WTC11 (cell line): ENCODE measurements at regions not wholly inside any gene's neighbourhood (a gene's known extent, or its start where the extent isn't known, plus 50 kb on each side); places are given as distances from the start of the nearest gene placed in this dataset.
"Not testable (repeated sequence)": the region's sequence is repeated elsewhere in the genome, so short reads cannot be mapped to it uniquely, and the experiment has no call there.

ENCODE experiments used
- ATAC-seq: fragments of 200-7000 bp; cut with Tn5 transposase; 2 replicates; pipeline ENCODE4 v1.10.0; 2021; ENCODE audit warnings: mild to moderate bottlenecking, moderate library complexity
- CTCF ChIA-PET: fragments of 300-600 bp; sonication (Branson Sonifier 250); formaldehyde crosslinking; loops from one replicate; lab custom pipeline; 2021; ENCODE audit warnings: antibody characterized with exemption; lab: Charles Lee
- POLR2A ChIA-PET: fragments of 350-600 bp; sonication (Branson Sonifier 250); formaldehyde crosslinking; loops from one replicate; lab custom pipeline; 2021; ENCODE audit warnings: antibody characterized with exemption; lab: Charles Lee
- DNase-seq: peaks from one replicate; pipeline ENCODE4 v3.0.0; 2021; ENCODE audit warnings: low spot score
- H3K27ac Mint-ChIP-seq: 2 replicates; pipeline ENCODE4 v1.8.0; 2021; ENCODE audit warnings: mixed read lengths
- H3K27me3 Mint-ChIP-seq: 2 replicates; pipeline ENCODE4 v1.8.0; 2021; ENCODE audit warnings: low read depth, mild to moderate bottlenecking, moderate library complexity, mixed read lengths
- H3K36me3 Mint-ChIP-seq: 2 replicates; pipeline ENCODE4 v1.8.0; 2021; ENCODE audit warnings: mixed read lengths
- H3K4me1 Mint-ChIP-seq: 2 replicates; pipeline ENCODE4 v1.8.0; 2022; ENCODE audit warnings: mixed read lengths
- H3K4me3 Mint-ChIP-seq: 2 replicates; pipeline ENCODE4 v1.8.0; 2021; ENCODE audit warnings: mild to moderate bottlenecking, moderate library complexity, mixed read lengths
- H3K9me3 Mint-ChIP-seq: 2 replicates; pipeline ENCODE4 v1.8.0; 2021; ENCODE audit warnings: mixed read lengths
- ETV6 ChIP-seq: sonication (generic); formaldehyde crosslinking; IDR thresholded peaks from 2 replicates; pipeline ENCODE4 v1.8.1; 2022; ENCODE audit warnings: mild to moderate bottlenecking, missing genetic modification reagents
- FOXK1 ChIP-seq: sonication (generic); formaldehyde crosslinking; IDR thresholded peaks from 2 replicates; pipeline ENCODE4 v1.8.0; 2022; ENCODE audit warnings: mild to moderate bottlenecking, moderate library complexity, missing genetic modification reagents
- GTF2I ChIP-seq: fragments of 250-450 bp; sonication (Bioruptor Pico); conservative IDR thresholded peaks from 2 replicates; pipeline ENCODE4 v1.4.0; 2021; ENCODE audit warnings: mild to moderate bottlenecking
- JUN ChIP-seq: sonication (generic); formaldehyde crosslinking; IDR thresholded peaks from 2 replicates; pipeline ENCODE4 v1.8.0; 2023; ENCODE audit warnings: mild to moderate bottlenecking, missing genetic modification reagents
- NR2C2 ChIP-seq: sonication (generic); formaldehyde crosslinking; IDR thresholded peaks from 2 replicates; pipeline ENCODE4 v1.8.0; 2022; ENCODE audit warnings: mild to moderate bottlenecking, missing genetic modification reagents
- OVOL2 ChIP-seq: fragments of 250-450 bp; sonication (Bioruptor Pico); IDR thresholded peaks from 2 replicates; pipeline ENCODE4 v1.9.0; 2021; ENCODE audit warnings: mild to moderate bottlenecking, borderline replicate concordance
- PRRX2 ChIP-seq: fragments of 250-450 bp; sonication (Bioruptor Pico); IDR thresholded peaks from 2 replicates; pipeline ENCODE4 v1.8.0; 2021; ENCODE audit warnings: mild to moderate bottlenecking
- ZNF396 ChIP-seq: fragments of 250-450 bp; sonication (Bioruptor Pico); IDR thresholded peaks from 2 replicates; pipeline ENCODE4 v1.8.0; 2021; ENCODE audit warnings: mild to moderate bottlenecking, moderate library complexity, borderline replicate concordance
- ZNF423 ChIP-seq: fragments of 250-450 bp; sonication (Bioruptor Pico); IDR thresholded peaks from 2 replicates; pipeline ENCODE4 v2.1.2; 2022; ENCODE audit warnings: mild to moderate bottlenecking, moderate library complexity
- TF ChIP-seq, protein P1 (sequence below): sonication (generic); formaldehyde crosslinking; IDR thresholded peaks from 2 replicates; pipeline ENCODE4 v1.8.1; 2023; ENCODE audit warnings: mild to moderate bottlenecking, missing genetic modification reagents, moderate library complexity
- TF ChIP-seq, protein P2 (sequence below): fragments of 200-600 bp; IDR thresholded peaks from 2 replicates; pipeline ENCODE4 v1.8.0; 2022; ENCODE audit warnings: antibody characterized with exemption
- TF ChIP-seq, protein P3 (sequence below): fragments of 250-450 bp; sonication (Bioruptor Pico); IDR thresholded peaks from 2 replicates; pipeline ENCODE4 v1.8.0; 2021; ENCODE audit warnings: mild to moderate bottlenecking
- TF ChIP-seq, protein P4 (sequence below): sonication (generic); formaldehyde crosslinking; conservative IDR thresholded peaks from 2 replicates; pipeline ENCODE4 v1.8.1; 2022; ENCODE audit warnings: mild to moderate bottlenecking, missing genetic modification reagents
- TF ChIP-seq, protein P5 (sequence below): sonication (generic); formaldehyde crosslinking; IDR thresholded peaks from 2 replicates; pipeline ENCODE4 v1.8.0; 2023; ENCODE audit warnings: missing genetic modification reagents, mild to moderate bottlenecking, borderline replicate concordance
- TF ChIP-seq, protein P6 (sequence below): fragments of 250-450 bp; sonication (Bioruptor Pico); IDR thresholded peaks from 2 replicates; pipeline ENCODE4 v1.9.0; 2021; ENCODE audit warnings: mild to moderate bottlenecking
- TF ChIP-seq, protein P7 (sequence below): sonication (generic); formaldehyde crosslinking; IDR thresholded peaks from 2 replicates; pipeline ENCODE4 v1.8.0; 2022; ENCODE audit warnings: missing genetic modification reagents
- TF ChIP-seq, protein P8 (sequence below): fragments of 250-450 bp; sonication (Bioruptor Pico); conservative IDR thresholded peaks from 2 replicates; pipeline ENCODE4 v1.9.0; 2021; ENCODE audit warnings: mild to moderate bottlenecking

DNA sequence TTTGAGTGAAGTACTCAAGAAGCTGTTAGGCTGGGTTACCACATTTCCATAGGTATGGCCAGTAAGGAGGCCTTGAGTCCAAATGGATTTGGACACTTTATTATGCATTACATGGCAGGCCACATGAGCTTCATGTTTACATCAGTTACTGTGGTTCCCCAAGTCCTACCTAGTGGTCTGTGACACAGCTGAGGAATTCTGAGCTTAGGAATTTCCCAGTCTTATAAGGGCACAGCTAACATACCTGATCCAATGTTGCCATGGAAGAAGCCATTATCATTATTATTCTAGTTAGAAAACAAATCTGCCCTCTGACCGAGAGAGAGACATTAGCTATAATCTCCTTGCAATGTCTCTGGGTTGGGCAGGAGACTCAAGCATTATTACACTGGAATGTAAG is 174.4 kb upstream of the NUDT10 start (continued):
- TF ChIP-seq, protein P1, sequence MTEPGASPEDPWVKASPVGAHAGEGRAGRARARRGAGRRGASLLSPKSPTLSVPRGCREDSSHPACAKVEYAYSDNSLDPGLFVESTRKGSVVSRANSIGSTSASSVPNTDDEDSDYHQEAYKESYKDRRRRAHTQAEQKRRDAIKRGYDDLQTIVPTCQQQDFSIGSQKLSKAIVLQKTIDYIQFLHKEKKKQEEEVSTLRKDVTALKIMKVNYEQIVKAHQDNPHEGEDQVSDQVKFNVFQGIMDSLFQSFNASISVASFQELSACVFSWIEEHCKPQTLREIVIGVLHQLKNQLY (CRISPR knock-in tag) = no peak

DNA sequence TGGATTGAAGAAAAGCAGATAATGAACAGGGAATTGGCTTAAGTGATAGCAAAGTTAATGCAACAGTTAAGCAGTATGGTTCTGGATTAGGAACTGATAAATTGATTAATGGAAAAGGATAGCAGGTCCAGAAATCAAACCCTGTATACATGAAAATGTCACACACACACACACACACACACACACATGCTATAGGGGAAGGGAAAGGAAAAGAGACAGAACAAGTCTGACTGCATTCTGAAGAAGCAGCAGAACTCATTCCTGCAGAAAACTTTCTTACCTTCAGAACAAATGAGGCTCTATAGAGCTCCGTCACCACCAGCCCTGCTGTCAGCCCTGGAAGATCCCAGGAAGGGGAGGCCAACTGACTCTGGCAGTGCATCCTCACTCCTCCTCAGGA is 173.2 kb upstream of the NUDT10 start:
- POLR2A ChIA-PET = not testable (repeated sequence)

DNA sequence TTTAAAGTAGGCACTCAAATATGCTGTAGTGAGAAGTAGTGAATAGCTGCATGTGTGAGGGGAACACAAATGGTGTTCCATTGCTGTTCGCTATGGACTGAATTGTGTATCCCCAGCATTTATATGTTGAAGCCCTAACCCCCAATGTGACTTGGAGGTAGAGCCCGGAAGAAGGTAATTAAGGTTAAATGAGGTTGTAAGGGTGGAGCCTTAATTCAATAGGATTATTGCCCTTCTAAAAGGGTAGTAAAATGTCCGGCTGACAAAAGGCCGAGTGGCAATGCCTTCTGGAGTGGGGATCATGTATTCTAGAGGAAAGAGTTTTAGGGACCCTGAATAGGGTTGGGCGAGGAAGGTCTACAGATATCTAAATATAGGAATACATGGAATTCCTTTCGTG is 168.9 kb upstream of the NUDT10 start:
- no peaks in the 10 kb centered on the region for H3K9me3 Mint-ChIP-seq
- POLR2A ChIA-PET = no interaction called here
- H3K4me1 Mint-ChIP-seq = no peaks in the 10 kb centered on the region
- H3K27me3 Mint-ChIP-seq = no peaks in the 10 kb centered on the region
- CTCF ChIA-PET = no interaction called here
- no peak overlapping the region for H3K4me3 Mint-ChIP-seq
- H3K36me3 Mint-ChIP-seq = no peaks in the 10 kb centered on the region
- DNase-seq = no peak
- no peak for ATAC-seq
- no peak overlapping the region for H3K27ac Mint-ChIP-seq
- TF ChIP-seq ZNF423 (CRISPR knock-in tag) = no peak
- TF ChIP-seq, protein P2, sequence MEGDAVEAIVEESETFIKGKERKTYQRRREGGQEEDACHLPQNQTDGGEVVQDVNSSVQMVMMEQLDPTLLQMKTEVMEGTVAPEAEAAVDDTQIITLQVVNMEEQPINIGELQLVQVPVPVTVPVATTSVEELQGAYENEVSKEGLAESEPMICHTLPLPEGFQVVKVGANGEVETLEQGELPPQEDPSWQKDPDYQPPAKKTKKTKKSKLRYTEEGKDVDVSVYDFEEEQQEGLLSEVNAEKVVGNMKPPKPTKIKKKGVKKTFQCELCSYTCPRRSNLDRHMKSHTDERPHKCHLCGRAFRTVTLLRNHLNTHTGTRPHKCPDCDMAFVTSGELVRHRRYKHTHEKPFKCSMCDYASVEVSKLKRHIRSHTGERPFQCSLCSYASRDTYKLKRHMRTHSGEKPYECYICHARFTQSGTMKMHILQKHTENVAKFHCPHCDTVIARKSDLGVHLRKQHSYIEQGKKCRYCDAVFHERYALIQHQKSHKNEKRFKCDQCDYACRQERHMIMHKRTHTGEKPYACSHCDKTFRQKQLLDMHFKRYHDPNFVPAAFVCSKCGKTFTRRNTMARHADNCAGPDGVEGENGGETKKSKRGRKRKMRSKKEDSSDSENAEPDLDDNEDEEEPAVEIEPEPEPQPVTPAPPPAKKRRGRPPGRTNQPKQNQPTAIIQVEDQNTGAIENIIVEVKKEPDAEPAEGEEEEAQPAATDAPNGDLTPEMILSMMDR = no peak
- TF ChIP-seq JUN = no peak
- TF ChIP-seq, protein P3, sequence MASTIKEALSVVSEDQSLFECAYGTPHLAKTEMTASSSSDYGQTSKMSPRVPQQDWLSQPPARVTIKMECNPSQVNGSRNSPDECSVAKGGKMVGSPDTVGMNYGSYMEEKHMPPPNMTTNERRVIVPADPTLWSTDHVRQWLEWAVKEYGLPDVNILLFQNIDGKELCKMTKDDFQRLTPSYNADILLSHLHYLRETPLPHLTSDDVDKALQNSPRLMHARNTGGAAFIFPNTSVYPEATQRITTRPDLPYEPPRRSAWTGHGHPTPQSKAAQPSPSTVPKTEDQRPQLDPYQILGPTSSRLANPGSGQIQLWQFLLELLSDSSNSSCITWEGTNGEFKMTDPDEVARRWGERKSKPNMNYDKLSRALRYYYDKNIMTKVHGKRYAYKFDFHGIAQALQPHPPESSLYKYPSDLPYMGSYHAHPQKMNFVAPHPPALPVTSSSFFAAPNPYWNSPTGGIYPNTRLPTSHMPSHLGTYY (CRISPR knock-in tag) = no peak
- TF ChIP-seq, protein P4, sequence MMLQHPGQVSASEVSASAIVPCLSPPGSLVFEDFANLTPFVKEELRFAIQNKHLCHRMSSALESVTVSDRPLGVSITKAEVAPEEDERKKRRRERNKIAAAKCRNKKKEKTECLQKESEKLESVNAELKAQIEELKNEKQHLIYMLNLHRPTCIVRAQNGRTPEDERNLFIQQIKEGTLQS (CRISPR knock-in tag) = no peak
- TF ChIP-seq, protein P5, sequence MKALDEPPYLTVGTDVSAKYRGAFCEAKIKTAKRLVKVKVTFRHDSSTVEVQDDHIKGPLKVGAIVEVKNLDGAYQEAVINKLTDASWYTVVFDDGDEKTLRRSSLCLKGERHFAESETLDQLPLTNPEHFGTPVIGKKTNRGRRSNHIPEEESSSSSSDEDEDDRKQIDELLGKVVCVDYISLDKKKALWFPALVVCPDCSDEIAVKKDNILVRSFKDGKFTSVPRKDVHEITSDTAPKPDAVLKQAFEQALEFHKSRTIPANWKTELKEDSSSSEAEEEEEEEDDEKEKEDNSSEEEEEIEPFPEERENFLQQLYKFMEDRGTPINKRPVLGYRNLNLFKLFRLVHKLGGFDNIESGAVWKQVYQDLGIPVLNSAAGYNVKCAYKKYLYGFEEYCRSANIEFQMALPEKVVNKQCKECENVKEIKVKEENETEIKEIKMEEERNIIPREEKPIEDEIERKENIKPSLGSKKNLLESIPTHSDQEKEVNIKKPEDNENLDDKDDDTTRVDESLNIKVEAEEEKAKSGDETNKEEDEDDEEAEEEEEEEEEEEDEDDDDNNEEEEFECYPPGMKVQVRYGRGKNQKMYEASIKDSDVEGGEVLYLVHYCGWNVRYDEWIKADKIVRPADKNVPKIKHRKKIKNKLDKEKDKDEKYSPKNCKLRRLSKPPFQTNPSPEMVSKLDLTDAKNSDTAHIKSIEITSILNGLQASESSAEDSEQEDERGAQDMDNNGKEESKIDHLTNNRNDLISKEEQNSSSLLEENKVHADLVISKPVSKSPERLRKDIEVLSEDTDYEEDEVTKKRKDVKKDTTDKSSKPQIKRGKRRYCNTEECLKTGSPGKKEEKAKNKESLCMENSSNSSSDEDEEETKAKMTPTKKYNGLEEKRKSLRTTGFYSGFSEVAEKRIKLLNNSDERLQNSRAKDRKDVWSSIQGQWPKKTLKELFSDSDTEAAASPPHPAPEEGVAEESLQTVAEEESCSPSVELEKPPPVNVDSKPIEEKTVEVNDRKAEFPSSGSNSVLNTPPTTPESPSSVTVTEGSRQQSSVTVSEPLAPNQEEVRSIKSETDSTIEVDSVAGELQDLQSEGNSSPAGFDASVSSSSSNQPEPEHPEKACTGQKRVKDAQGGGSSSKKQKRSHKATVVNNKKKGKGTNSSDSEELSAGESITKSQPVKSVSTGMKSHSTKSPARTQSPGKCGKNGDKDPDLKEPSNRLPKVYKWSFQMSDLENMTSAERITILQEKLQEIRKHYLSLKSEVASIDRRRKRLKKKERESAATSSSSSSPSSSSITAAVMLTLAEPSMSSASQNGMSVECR (CRISPR knock-in tag) = no peak
- TF ChIP-seq, protein P6, sequence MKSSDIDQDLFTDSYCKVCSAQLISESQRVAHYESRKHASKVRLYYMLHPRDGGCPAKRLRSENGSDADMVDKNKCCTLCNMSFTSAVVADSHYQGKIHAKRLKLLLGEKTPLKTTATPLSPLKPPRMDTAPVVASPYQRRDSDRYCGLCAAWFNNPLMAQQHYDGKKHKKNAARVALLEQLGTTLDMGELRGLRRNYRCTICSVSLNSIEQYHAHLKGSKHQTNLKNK (CRISPR knock-in tag) = no peak
- no peak for TF ChIP-seq ETV6 (CRISPR knock-in tag)
- TF ChIP-seq, protein P1 (CRISPR knock-in tag) = no peak
- TF ChIP-seq PRRX2 (CRISPR knock-in tag) = no peak
- no peak for TF ChIP-seq NR2C2 (CRISPR knock-in tag)
- no peak for TF ChIP-seq FOXK1
- no peak for TF ChIP-seq ZNF396
- TF ChIP-seq, protein P7, sequence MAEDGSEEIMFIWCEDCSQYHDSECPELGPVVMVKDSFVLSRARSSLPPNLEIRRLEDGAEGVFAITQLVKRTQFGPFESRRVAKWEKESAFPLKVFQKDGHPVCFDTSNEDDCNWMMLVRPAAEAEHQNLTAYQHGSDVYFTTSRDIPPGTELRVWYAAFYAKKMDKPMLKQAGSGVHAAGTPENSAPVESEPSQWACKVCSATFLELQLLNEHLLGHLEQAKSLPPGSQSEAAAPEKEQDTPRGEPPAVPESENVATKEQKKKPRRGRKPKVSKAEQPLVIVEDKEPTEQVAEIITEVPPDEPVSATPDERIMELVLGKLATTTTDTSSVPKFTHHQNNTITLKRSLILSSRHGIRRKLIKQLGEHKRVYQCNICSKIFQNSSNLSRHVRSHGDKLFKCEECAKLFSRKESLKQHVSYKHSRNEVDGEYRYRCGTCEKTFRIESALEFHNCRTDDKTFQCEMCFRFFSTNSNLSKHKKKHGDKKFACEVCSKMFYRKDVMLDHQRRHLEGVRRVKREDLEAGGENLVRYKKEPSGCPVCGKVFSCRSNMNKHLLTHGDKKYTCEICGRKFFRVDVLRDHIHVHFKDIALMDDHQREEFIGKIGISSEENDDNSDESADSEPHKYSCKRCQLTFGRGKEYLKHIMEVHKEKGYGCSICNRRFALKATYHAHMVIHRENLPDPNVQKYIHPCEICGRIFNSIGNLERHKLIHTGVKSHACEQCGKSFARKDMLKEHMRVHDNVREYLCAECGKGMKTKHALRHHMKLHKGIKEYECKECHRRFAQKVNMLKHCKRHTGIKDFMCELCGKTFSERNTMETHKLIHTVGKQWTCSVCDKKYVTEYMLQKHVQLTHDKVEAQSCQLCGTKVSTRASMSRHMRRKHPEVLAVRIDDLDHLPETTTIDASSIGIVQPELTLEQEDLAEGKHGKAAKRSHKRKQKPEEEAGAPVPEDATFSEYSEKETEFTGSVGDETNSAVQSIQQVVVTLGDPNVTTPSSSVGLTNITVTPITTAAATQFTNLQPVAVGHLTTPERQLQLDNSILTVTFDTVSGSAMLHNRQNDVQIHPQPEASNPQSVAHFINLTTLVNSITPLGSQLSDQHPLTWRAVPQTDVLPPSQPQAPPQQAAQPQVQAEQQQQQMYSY (CRISPR knock-in tag) = no peak
- no peak for TF ChIP-seq GTF2I (CRISPR knock-in tag)
- no peak for TF ChIP-seq OVOL2
- TF ChIP-seq, protein P8, sequence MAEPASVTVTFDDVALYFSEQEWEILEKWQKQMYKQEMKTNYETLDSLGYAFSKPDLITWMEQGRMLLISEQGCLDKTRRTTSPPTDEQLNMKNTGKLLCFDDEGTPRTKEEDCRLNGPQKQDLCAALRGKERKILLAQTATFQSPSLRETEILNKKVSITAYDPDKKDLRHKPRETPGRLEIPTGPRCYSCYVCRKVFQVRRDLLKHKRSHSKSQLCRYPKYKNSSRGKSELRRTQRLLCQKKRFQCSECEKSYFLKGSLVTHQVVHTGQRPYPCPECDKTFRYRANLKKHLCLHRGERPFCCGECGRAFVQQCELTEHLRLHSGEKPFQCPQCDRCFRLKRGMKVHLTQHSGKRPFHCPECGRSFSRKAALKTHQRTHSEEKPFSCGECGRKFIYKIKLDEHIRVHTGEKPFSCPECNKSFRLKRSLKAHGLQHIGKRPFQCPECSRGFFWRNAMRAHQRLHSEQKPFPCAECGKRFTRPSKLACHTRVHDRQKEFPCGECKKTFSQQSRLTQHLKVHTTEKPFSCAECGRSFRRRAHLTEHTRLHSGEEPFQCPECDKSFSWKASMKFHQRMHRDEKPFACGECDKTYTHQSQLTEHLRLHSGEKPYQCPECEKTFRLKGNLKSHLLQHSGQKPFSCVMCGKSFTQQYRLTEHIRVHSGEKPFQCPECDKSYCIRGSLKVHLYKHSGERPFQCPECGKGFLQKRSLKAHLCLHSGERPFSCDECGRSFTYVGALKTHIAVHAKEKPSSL (CRISPR knock-in tag) = no peak

More for the DNA sequence above, 173.2 kb upstream of the NUDT10 start:
- H3K36me3 Mint-ChIP-seq, ATAC-seq, H3K9me3 Mint-ChIP-seq, H3K27ac Mint-ChIP-seq, H3K4me3 Mint-ChIP-seq, H3K27me3 Mint-ChIP-seq, CTCF ChIA-PET, DNase-seq, H3K4me1 Mint-ChIP-seq: not testable (repeated sequence)
